Naive thymus-derived CD4-positive, alpha-beta T cell (primary cell): ENCODE measurements at regions not wholly inside any gene's neighbourhood (a gene's known extent, or its start where the extent isn't known, plus 50 kb on each side); places are given as distances from the start of the nearest gene placed in this dataset.

Experiments
- ATAC-seq: fragments of 150-1000 bp; cut with Tn5 transposase; 2 replicates; pipeline ENCODE4 v1.10.0; 2021; ENCODE audit warnings: mild to moderate bottlenecking, moderate library complexity
- CTCF ChIA-PET: fragments of 350-600 bp; sonication (Branson Sonifier 250); formaldehyde crosslinking; loops from one replicate; lab custom pipeline; 2021; ENCODE audit warnings: antibody characterized with exemption; lab: Charles Lee
- POLR2A ChIA-PET: fragments of 350-600 bp; sonication (Branson Sonifier 250); formaldehyde crosslinking; loops from one replicate; lab custom pipeline; 2021; ENCODE audit warnings: antibody characterized with exemption, inconsistent platforms; lab: Charles Lee
- DNase-seq, 9 donors: peaks; one replicate each; pipeline versions ENCODE4 v3.0.0 to v3.0.0-alpha.2; 2020 to 2022; ENCODE audit warnings: mixed read lengths in 1 of 9
- H3K27ac ChIP-seq: one replicate; pipeline ENCODE4 v1.7.0; 2013; ENCODE audit warnings: mild to moderate bottlenecking, low read depth, low read length, moderate library complexity
- H3K27me3 ChIP-seq, 2 donors: one replicate each; pipeline ENCODE4 v1.7.0; 2013; ENCODE audit warnings: low read length in 2 of 2, mild to moderate bottlenecking in 2 of 2, moderate library complexity in 2 of 2; ENCODE audit not compliant: control insufficient read depth in 2 of 2, insufficient read depth in 2 of 2
- H3K36me3 ChIP-seq, 3 experiments: 1 replicate in 2 of 3; 2 replicates in 1 of 3; pipeline ENCODE4 v1.7.0; 2013; ENCODE audit warnings: low read length in 3 of 3, mild to moderate bottlenecking in 3 of 3, moderate library complexity in 1 of 3; ENCODE audit not compliant: insufficient read depth in 3 of 3, control insufficient read depth in 2 of 3
- H3K4me1 ChIP-seq, 2 donors: one replicate each; pipeline ENCODE4 v1.7.0; 2013; ENCODE audit warnings: low read length in 2 of 2, mild to moderate bottlenecking in 2 of 2, moderate library complexity in 1 of 2; ENCODE audit not compliant: control insufficient read depth in 2 of 2, insufficient read depth in 2 of 2
- H3K4me3 ChIP-seq: 2 replicates; pipeline ENCODE4 v1.7.0; 2013; ENCODE audit warnings: mild to moderate bottlenecking, low read length
- H3K9me3 ChIP-seq, 3 experiments: 1 replicate in 2 of 3; 2 replicates in 1 of 3; pipeline ENCODE4 v1.7.0; 2013; ENCODE audit warnings: low read length in 3 of 3; ENCODE audit not compliant: control insufficient read depth in 2 of 3
- H3K27ac Mint-ChIP-seq, 9 donors: one replicate each; pipeline ENCODE4 v1.8.0; 2020 to 2022; ENCODE audit warnings: mixed read lengths in 9 of 9, mild to moderate bottlenecking in 8 of 9, moderate library complexity in 5 of 9, inconsistent platforms in 2 of 9
- H3K27me3 Mint-ChIP-seq, 5 donors: one replicate each; pipeline ENCODE4 v1.8.0; 2021 to 2022; ENCODE audit warnings: mixed read lengths in 5 of 5, mild to moderate bottlenecking in 1 of 5
- H3K36me3 Mint-ChIP-seq, 5 donors: one replicate each; pipeline ENCODE4 v1.8.0; 2020 to 2022; ENCODE audit warnings: mixed read lengths in 5 of 5, mild to moderate bottlenecking in 3 of 5, inconsistent platforms in 1 of 5
- H3K4me1 Mint-ChIP-seq, 7 donors: one replicate each; pipeline ENCODE4 v1.8.0; 2020 to 2022; ENCODE audit warnings: mixed read lengths in 7 of 7, mild to moderate bottlenecking in 3 of 7, inconsistent platforms in 1 of 7
- H3K4me3 Mint-ChIP-seq, 10 donors: one replicate each; pipeline ENCODE4 v1.8.0; 2020 to 2022; ENCODE audit warnings: mild to moderate bottlenecking in 10 of 10, mixed read lengths in 10 of 10, moderate library complexity in 6 of 10, inconsistent platforms in 2 of 10
- H3K9me3 Mint-ChIP-seq, 11 donors: one replicate each; pipeline ENCODE4 v1.8.0; 2020 to 2022; ENCODE audit warnings: mixed read lengths in 11 of 11, mild to moderate bottlenecking in 4 of 11, inconsistent platforms in 1 of 11, moderate library complexity in 1 of 11
- intact Hi-C, 2 donors: fragments of 100-400 bp; cut with micrococcal nuclease; formaldehyde crosslinking; loops; one replicate each; pipeline ENCODE4 v1.15.1; 2023

DNA sequence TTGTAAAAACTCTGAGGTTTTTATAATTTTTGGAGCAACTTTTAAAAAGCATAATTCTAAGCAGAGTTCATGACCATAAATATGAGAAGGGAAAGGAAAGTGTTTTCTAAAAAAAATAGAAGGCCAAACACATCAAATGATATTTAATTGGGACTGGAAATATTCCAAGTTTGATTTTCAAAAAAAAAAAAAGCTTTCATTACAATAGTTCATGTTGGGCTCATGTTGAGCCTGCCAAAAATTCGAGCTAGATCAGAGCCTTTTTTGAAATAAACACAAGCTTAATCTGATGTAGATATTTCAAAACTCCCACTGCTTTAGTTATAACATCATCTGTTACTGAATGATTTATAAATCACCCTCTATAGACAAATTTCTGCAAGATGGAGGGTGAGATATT lies 163.4 kb upstream of the DEFB112 start:
- Histone ChIP-seq H3K27me3 (no peaks in the 10 kb centered on the region), H3K4me1 (no peaks in the 10 kb centered on the region), H3K27ac (no peak overlapping the region), H3K4me3 (no peak overlapping the region), H3K36me3 (no peaks in the 10 kb centered on the region), H3K9me3 (no peaks in the 10 kb centered on the region)
- ATAC-seq (no peak), DNase-seq (no peak)
- intact Hi-C loops, result no loop called here
- H3K4me1 Mint-ChIP-seq, result no peaks in the 10 kb centered on the region
- peaks cover 0 to 7% (median 2%) of the 10 kb centered on the region in 11 donors for H3K9me3 Mint-ChIP-seq
- POLR2A ChIA-PET, result no interaction called here
- CTCF ChIA-PET, result no interaction called here
- H3K27ac Mint-ChIP-seq, result no peak overlapping the region
- no peak overlapping the region for H3K4me3 Mint-ChIP-seq
- H3K27me3 Mint-ChIP-seq, result no peaks in the 10 kb centered on the region
- H3K36me3 Mint-ChIP-seq, result no peaks in the 10 kb centered on the region

GRCh38 chr6:50214937-50215336 lies 165.2 kb upstream of the DEFB112 start:
- no peak overlapping the region for H3K27ac Mint-ChIP-seq
- H3K9me3 Mint-ChIP-seq, result peaks cover 0 to 6% (median 0%) of the 10 kb centered on the region in 11 donors
- H3K9me3 ChIP-seq, result no peaks in the 10 kb centered on the region
- H3K4me1 ChIP-seq, result no peaks in the 10 kb centered on the region
- no peak for ATAC-seq
- ChIA-PET POLR2A (no interaction called here), CTCF (no interaction called here)
- no peaks in the 10 kb centered on the region for H3K36me3 Mint-ChIP-seq
- H3K4me1 Mint-ChIP-seq, result no peaks in the 10 kb centered on the region
- no peaks in the 10 kb centered on the region for H3K27me3 Mint-ChIP-seq
- H3K27me3 ChIP-seq, result no peaks in the 10 kb centered on the region
- no peak overlapping the region for H3K27ac ChIP-seq
- intact Hi-C loops, result no loop called here
- H3K36me3 ChIP-seq, result no peaks in the 10 kb centered on the region
- H3K4me3 Mint-ChIP-seq, result no peak overlapping the region
- no peak for DNase-seq
- H3K4me3 ChIP-seq, result no peak overlapping the region

DNA sequence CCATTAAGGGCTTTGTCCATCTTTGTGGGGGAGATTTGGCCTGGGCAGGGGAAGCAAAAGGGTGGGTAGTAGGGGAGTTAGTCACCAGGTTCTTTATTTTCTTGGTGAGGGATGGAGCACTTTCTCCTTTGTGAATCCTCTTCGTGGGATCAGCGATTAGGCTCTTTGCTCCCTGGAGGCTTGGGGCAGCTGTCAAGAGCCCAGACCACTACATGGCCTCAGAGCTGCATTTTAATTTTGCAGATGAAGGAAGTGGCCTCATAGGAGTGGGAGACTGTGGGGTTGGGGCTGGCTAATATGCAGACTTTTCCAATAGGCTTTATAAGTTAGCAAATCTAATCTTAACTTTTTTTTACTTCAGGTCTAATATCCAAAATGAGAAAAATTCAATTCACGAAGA lies 168.1 kb upstream of the DEFB112 start:
- Mint-ChIP-seq H3K4me1 (no peaks in the 10 kb centered on the region), H3K4me3 (no peak overlapping the region), H3K27me3 (no peaks in the 10 kb centered on the region), H3K9me3 (peaks cover 0 to 15% (median 4%) of the 10 kb centered on the region in 11 donors), H3K27ac (no peak overlapping the region), H3K36me3 (no peaks in the 10 kb centered on the region)
- H3K36me3 ChIP-seq, result no peaks in the 10 kb centered on the region
- ATAC-seq (no peak), DNase-seq (no peak)
- no peak overlapping the region for H3K27ac ChIP-seq
- H3K9me3 ChIP-seq, result no peaks in the 10 kb centered on the region
- no peaks in the 10 kb centered on the region for H3K27me3 ChIP-seq
- intact Hi-C loops, result no loop called here
- H3K4me1 ChIP-seq, result no peaks in the 10 kb centered on the region
- ChIA-PET POLR2A (no interaction called here), CTCF (no interaction called here)
- H3K4me3 ChIP-seq, result no peak overlapping the region

DNA sequence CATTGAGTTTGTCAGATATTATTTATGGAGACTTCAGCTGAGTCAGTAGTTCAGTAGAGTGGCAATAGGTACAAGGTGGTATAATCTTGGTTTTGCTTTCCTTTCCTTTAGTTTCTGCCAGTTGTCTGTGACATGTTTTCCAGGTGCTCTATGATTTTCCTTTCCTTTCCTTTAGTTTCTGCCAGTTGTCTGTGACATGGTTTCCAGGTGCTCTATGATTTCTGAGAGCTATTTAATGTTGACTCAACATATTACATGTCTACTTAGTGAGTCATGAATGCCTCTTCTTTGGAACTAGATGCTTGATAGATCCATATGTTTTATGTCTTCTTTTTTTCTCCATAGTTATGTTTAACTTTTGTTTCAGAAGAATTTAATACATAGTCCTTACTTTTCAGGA lies 186.4 kb upstream of the DEFB112 start:
- H3K4me3 ChIP-seq, result no peak overlapping the region
- no peak overlapping the region for H3K27ac ChIP-seq
- Mint-ChIP-seq H3K9me3 (peaks cover 0 to 12% (median 6%) of the 10 kb centered on the region in 11 donors), H3K27ac (no peak overlapping the region), H3K27me3 (no peaks in the 10 kb centered on the region), H3K4me3 (no peak overlapping the region), H3K4me1 (no peaks in the 10 kb centered on the region), H3K36me3 (no peaks in the 10 kb centered on the region)
- H3K36me3 ChIP-seq, result no peaks in the 10 kb centered on the region
- no peaks in the 10 kb centered on the region for H3K4me1 ChIP-seq
- intact Hi-C loops, result no loop called here
- POLR2A ChIA-PET, result no interaction called here
- CTCF ChIA-PET, result no interaction called here
- H3K27me3 ChIP-seq, result no peaks in the 10 kb centered on the region
- DNase-seq, result no peak
- H3K9me3 ChIP-seq, result no peaks in the 10 kb centered on the region
- ATAC-seq, result no peak

- intact Hi-C loops, result no loop called here
- CTCF ChIA-PET, result no interaction called here
- POLR2A ChIA-PET, result no interaction called here
- H3K9me3 ChIP-seq, result no peaks in the 10 kb centered on the region
- no peak for ATAC-seq
- no peaks in the 10 kb centered on the region for H3K36me3 Mint-ChIP-seq
- no peak for DNase-seq
- no peaks in the 10 kb centered on the region for H3K27me3 ChIP-seq
- no peaks in the 10 kb centered on the region for H3K4me1 Mint-ChIP-seq
- no peak overlapping the region for H3K27ac ChIP-seq
- H3K4me1 ChIP-seq, result no peaks in the 10 kb centered on the region
- no peak overlapping the region for H3K4me3 ChIP-seq
- no peaks in the 10 kb centered on the region for H3K27me3 Mint-ChIP-seq
- no peaks in the 10 kb centered on the region for H3K36me3 ChIP-seq
- peaks cover 0 to 12% (median 4%) of the 10 kb centered on the region in 11 donors for H3K9me3 Mint-ChIP-seq
- H3K27ac Mint-ChIP-seq, result no peak overlapping the region
- no peak overlapping the region for H3K4me3 Mint-ChIP-seq
Measured at GRCh38 chr6:50239853-50240252, 190.1 kb upstream of the DEFB112 start.

GRCh38 chr6:50240986-50241385 lies 191.3 kb upstream of the DEFB112 start:
- Mint-ChIP-seq H3K27me3 (no peaks in the 10 kb centered on the region), H3K9me3 (peaks cover 0 to 18% (median 4%) of the 10 kb centered on the region in 11 donors), H3K4me1 (no peaks in the 10 kb centered on the region), H3K27ac (no peak overlapping the region), H3K36me3 (no peaks in the 10 kb centered on the region), H3K4me3 (no peak overlapping the region)
- ChIA-PET CTCF (no interaction called here), POLR2A (no interaction called here)
- DNase-seq, result no peak
- Histone ChIP-seq H3K9me3 (no peaks in the 10 kb centered on the region), H3K27me3 (no peaks in the 10 kb centered on the region), H3K36me3 (no peaks in the 10 kb centered on the region), H3K4me3 (no peak overlapping the region), H3K27ac (no peak overlapping the region), H3K4me1 (no peaks in the 10 kb centered on the region)
- no peak for ATAC-seq
- intact Hi-C loops, result no loop called here

- Histone ChIP-seq H3K4me1 (no peaks in the 10 kb centered on the region), H3K9me3 (no peaks in the 10 kb centered on the region), H3K27ac (no peak overlapping the region), H3K36me3 (no peaks in the 10 kb centered on the region), H3K27me3 (no peaks in the 10 kb centered on the region), H3K4me3 (no peak overlapping the region)
- DNase-seq (no peak), ATAC-seq (no peak)
- CTCF ChIA-PET, result no interaction called here
- no peak overlapping the region for H3K27ac Mint-ChIP-seq
- intact Hi-C loops, result no loop called here
- peaks cover 0 to 36% (median 1%) of the 10 kb centered on the region in 11 donors for H3K9me3 Mint-ChIP-seq
- POLR2A ChIA-PET, result no interaction called here
- H3K4me1 Mint-ChIP-seq, result no peaks in the 10 kb centered on the region
- H3K4me3 Mint-ChIP-seq, result no peak overlapping the region
- H3K36me3 Mint-ChIP-seq, result no peaks in the 10 kb centered on the region
- H3K27me3 Mint-ChIP-seq, result no peaks in the 10 kb centered on the region
Measured at GRCh38 chr6:50249493-50249892, 199.8 kb upstream of the DEFB112 start.
